CD14-positive monocyte (primary cell): ENCODE measurements at regions not wholly inside any gene's neighbourhood (a gene's known extent, or its start where the extent isn't known, plus 50 kb on each side); places are given as distances from the start of the nearest gene placed in this dataset.

Experiments
- DNase-seq, 3 donors: peaks; one replicate each; pipeline ENCODE4 v3.0.0-alpha.2; 2011 to 2022
- H2AFZ ChIP-seq: 2 replicates; pipeline ENCODE4 v1.6.0; 2012; ENCODE audit warnings: mild to moderate bottlenecking, low read depth, low read length, inconsistent platforms; ENCODE audit not compliant: insufficient read depth, poor library complexity, severe bottlenecking
- H3K27ac ChIP-seq, 2 donors: 1 replicate in 1 of 2; 2 replicates in 1 of 2; pipeline ENCODE4 v1.5.1; 2012 to 2013; ENCODE audit warnings: low read length in 2 of 2, control low read depth in 1 of 2, inconsistent platforms in 1 of 2, low read depth in 1 of 2, mild to moderate bottlenecking in 1 of 2
- H3K27me3 ChIP-seq, 2 donors: one replicate each; pipeline versions ENCODE4 v1.6.0 to v1.6.1; 2011 to 2013; ENCODE audit warnings: low read length in 2 of 2; ENCODE audit not compliant: control insufficient read depth in 2 of 2, insufficient read depth in 2 of 2
- H3K36me3 ChIP-seq, 2 donors: replicated peaks in 1 of 2; 1 replicate in 1 of 2; 2 replicates in 1 of 2; pipeline versions ENCODE4 v1.5.1 to v1.6.1; 2012 to 2013; ENCODE audit warnings: low read length in 2 of 2, control low read depth in 1 of 2, inconsistent platforms in 1 of 2, mild to moderate bottlenecking in 1 of 2; ENCODE audit not compliant: insufficient read depth in 2 of 2, control insufficient read depth in 1 of 2
- H3K4me1 ChIP-seq, 2 donors: 1 replicate in 1 of 2; 2 replicates in 1 of 2; pipeline versions ENCODE4 v1.5.1 to v1.6.1; 2012 to 2013; ENCODE audit warnings: low read length in 2 of 2, control low read depth in 1 of 2, inconsistent platforms in 1 of 2, mild to moderate bottlenecking in 1 of 2, moderate library complexity in 1 of 2; ENCODE audit not compliant: insufficient read depth in 2 of 2, control insufficient read depth in 1 of 2
- H3K4me2 ChIP-seq: replicated peaks from 2 replicates; pipeline ENCODE3; 2012; ENCODE audit warnings: low read length, moderate library complexity, mild to moderate bottlenecking; ENCODE audit not compliant: poor library complexity, severe bottlenecking; ENCODE audit errors: extremely low read depth
- H3K4me3 ChIP-seq, 3 experiments: fragments of 200-600 bp in 1 of 3; sonication (generic) in 1 of 3; replicated peaks in 1 of 3; 1 replicate in 2 of 3; 2 replicates in 1 of 3; pipeline ENCODE4 v1.5.1; 2011 to 2013; ENCODE audit warnings: low read length in 3 of 3, mild to moderate bottlenecking in 3 of 3, control low read depth in 2 of 3, low read depth in 2 of 3, inconsistent platforms in 1 of 3, moderate library complexity in 1 of 3
- H3K79me2 ChIP-seq: 2 replicates; pipeline ENCODE4 v1.6.0; 2012; ENCODE audit warnings: mild to moderate bottlenecking, control low read depth, inconsistent platforms, low read length, moderate library complexity; ENCODE audit not compliant: insufficient read depth
- H3K9ac ChIP-seq: 2 replicates; pipeline ENCODE4 v1.6.0; 2017; ENCODE audit warnings: low read length, mild to moderate bottlenecking; ENCODE audit not compliant: insufficient read depth, poor library complexity, severe bottlenecking
- H3K9me3 ChIP-seq, 2 donors: replicated peaks in 1 of 2; 1 replicate in 1 of 2; 2 replicates in 1 of 2; pipeline versions ENCODE4 v1.5.1 to v1.6.1; 2012 to 2013; ENCODE audit warnings: low read length in 2 of 2, control low read depth in 1 of 2; ENCODE audit not compliant: control insufficient read depth in 1 of 2, insufficient read depth in 1 of 2
- H4K20me1 ChIP-seq: 2 replicates; pipeline ENCODE4 v1.6.0; 2012; ENCODE audit warnings: mild to moderate bottlenecking, low read length, control low read depth, moderate library complexity; ENCODE audit not compliant: insufficient read depth
- H3K27ac Mint-ChIP-seq, 7 donors: one replicate each; pipeline ENCODE4 v1.8.0; 2020; ENCODE audit warnings: mild to moderate bottlenecking in 7 of 7, mixed read lengths in 7 of 7, moderate library complexity in 6 of 7, inconsistent platforms in 2 of 7
- H3K27me3 Mint-ChIP-seq, 3 donors: one replicate each; pipeline ENCODE4 v1.8.0; 2021 to 2022; ENCODE audit warnings: low read depth in 3 of 3, mild to moderate bottlenecking in 3 of 3, mixed read lengths in 3 of 3, moderate library complexity in 3 of 3, inconsistent platforms in 1 of 3
- H3K36me3 Mint-ChIP-seq, 2 donors: one replicate each; pipeline ENCODE4 v1.8.0; 2020; ENCODE audit warnings: mixed read lengths in 2 of 2, inconsistent platforms in 1 of 2, mild to moderate bottlenecking in 1 of 2
- H3K4me1 Mint-ChIP-seq: one replicate; pipeline ENCODE4 v1.8.0; 2020; ENCODE audit warnings: mild to moderate bottlenecking, mixed read lengths
- H3K4me3 Mint-ChIP-seq, 2 donors: one replicate each; pipeline ENCODE4 v1.8.0; 2020; ENCODE audit warnings: mild to moderate bottlenecking in 2 of 2, mixed read lengths in 2 of 2, moderate library complexity in 1 of 2
- H3K9me3 Mint-ChIP-seq, 7 donors: one replicate each; pipeline ENCODE4 v1.8.0; 2020 to 2022; ENCODE audit warnings: mixed read lengths in 7 of 7, mild to moderate bottlenecking in 6 of 7, moderate library complexity in 6 of 7, inconsistent platforms in 2 of 7
- CTCF ChIP-seq: fragments of 200-600 bp; IDR thresholded peaks from one replicate; pipeline ENCODE4 v1.8.0; 2022; ENCODE audit warnings: antibody characterized with exemption, mild to moderate bottlenecking
- WGBS: methylation state at CpG from one replicate; pipeline ENCODE4 v1.1.5; 2013; ENCODE audit warnings: missing lambda C conversion rate; ENCODE audit not compliant: insufficient coverage; 5-methylcytosine and 5-hydroxymethylcytosine counted together
- intact Hi-C, 2 donors: fragments of 100-400 bp; cut with micrococcal nuclease; formaldehyde crosslinking; loops; one replicate each; pipeline versions ENCODE4 v1.15.0 to v1.15.1; 2023

GRCh38 chr12:126506426-126507182 is 1441.4 kb downstream of the AACS start:
- Histone ChIP-seq H3K4me2 (no peak overlapping the region), H3K79me2 (no peaks in the 10 kb centered on the region), H3K36me3 (no peaks in the 10 kb centered on the region), H3K9me3 (peaks cover 4 to 7% of the 10 kb centered on the region in 2 donors), H2AFZ (no peak overlapping the region), H3K27me3 (no peaks in the 10 kb centered on the region), H3K4me1 (no peaks in the 10 kb centered on the region), H3K4me3 (no peak overlapping the region), H4K20me1 (no peaks in the 10 kb centered on the region), H3K27ac (no peak overlapping the region), H3K9ac (no peak overlapping the region)
- Mint-ChIP-seq H3K36me3 (no peaks in the 10 kb centered on the region), H3K27me3 (peaks cover 0 to 2% (median 0%) of the 10 kb centered on the region in 3 donors), H3K4me3 (no peak overlapping the region), H3K4me1 (no peaks in the 10 kb centered on the region), H3K9me3 (peaks cover 0 to 9% (median 4%) of the 10 kb centered on the region in 7 donors), H3K27ac (no peak overlapping the region)
- intact Hi-C loops, result no loop called here
- 83% methylated on average over 1 of the region's 7 CpGs for WGBS
- TF ChIP-seq CTCF, result no peak
- DNase-seq, result no peak

- H3K27me3 ChIP-seq, result no peaks in the 10 kb centered on the region
- H4K20me1 ChIP-seq, result no peaks in the 10 kb centered on the region
- H3K79me2 ChIP-seq, result no peaks in the 10 kb centered on the region
- Mint-ChIP-seq H3K4me3 (no peak overlapping the region), H3K27me3 (peaks cover 0 to 2% (median 0%) of the 10 kb centered on the region in 3 donors), H3K36me3 (no peaks in the 10 kb centered on the region), H3K4me1 (no peaks in the 10 kb centered on the region), H3K27ac (no peak overlapping the region), H3K9me3 (peaks cover 0 to 9% (median 4%) of the 10 kb centered on the region in 7 donors)
- H3K4me3 ChIP-seq, result no peak overlapping the region
- no peak overlapping the region for H3K4me2 ChIP-seq
- DNase-seq, result no peak
- H3K9me3 ChIP-seq, result peaks cover 2 to 7% of the 10 kb centered on the region in 2 donors
- H3K27ac ChIP-seq, result no peak overlapping the region
- TF ChIP-seq CTCF, result no peak
- H2AFZ ChIP-seq, result no peak overlapping the region
- no peaks in the 10 kb centered on the region for H3K4me1 ChIP-seq
- no peaks in the 10 kb centered on the region for H3K36me3 ChIP-seq
- no CpG with 5 or more reads among the region's 2 CpGs for WGBS
- H3K9ac ChIP-seq, result no peak overlapping the region
- intact Hi-C loops, result no loop called here
Measured at GRCh38 chr12:126507231-126507630, 1442.0 kb downstream of the AACS start.
